ENCODE measurements at regions not wholly inside any gene's neighbourhood (a gene's known extent, or its start where the extent isn't known, plus 50 kb on each side); places are given as distances from the start of the nearest gene placed in this dataset.

DNA sequence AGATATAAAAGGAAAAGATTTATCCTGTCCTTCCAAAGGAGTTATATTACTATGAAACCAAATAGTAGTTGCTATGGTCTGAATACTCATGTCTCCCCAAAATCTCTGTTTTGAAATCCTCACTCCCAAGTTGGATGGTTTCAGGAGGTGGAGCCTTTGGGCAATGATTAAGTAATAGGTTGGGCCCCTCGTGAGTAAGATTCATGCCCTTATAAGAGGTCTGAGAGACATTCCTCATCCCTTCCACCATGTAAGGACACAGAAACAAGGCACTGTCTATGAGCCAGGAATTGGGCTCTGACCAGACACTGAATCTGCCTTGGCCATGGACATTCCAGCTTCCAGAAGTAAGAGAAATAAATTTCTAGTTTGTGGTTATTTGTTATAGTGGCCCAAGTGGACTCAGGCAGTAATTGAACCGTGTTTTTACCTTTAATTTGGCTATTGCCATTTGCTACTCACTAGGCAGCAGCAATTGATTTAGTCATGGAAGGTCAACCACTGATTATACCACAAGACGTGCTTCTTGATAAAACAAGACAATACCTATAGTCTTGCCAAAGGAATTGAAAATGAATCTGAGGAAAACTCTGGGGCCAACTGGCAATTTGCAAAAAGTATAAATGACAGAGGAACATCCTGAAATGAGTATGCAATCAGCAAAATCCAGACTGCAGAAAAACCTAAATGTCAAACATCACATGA lies 717.4 kb upstream of the SPRY2 start:
- Histone ChIP-seq H3K9ac (ENCODE audit: low read depth, low read length) (no peak overlapping the region), H3K18ac (ENCODE audit: low read depth, low read length) (no peak overlapping the region), H2BK5ac (ENCODE audit: low read depth, low read length, poor library complexity, severe bottlenecking) (no peak overlapping the region), H3K9me3 (ENCODE audit: control insufficient read depth, insufficient read depth, low read length) (no peaks in the 10 kb centered on the region; the same call in 1 of the 2 replicates), H3K27me3 (ENCODE audit: control insufficient read depth, insufficient read depth, low read length) (no peaks in the 10 kb centered on the region), H4K91ac (ENCODE audit: insufficient read depth, low read depth, low read length) (no peak overlapping the region), H3K56ac (ENCODE audit: extremely low read depth, insufficient read depth, low read length) (no peak overlapping the region), H2BK15ac (ENCODE audit: low read depth, low read length) (no peak overlapping the region), H3K23ac (ENCODE audit: low read depth, low read length) (no peak overlapping the region), H3K4me1 (ENCODE audit: control insufficient read depth, insufficient read depth, low read length) (no peaks in the 10 kb centered on the region), H2BK120ac (ENCODE audit: low read depth, low read length) (no peak overlapping the region), H3K4ac (ENCODE audit: low read depth, low read length) (no peak overlapping the region), H4K8ac (ENCODE audit: low read depth in 2 of 2, low read length in 2 of 2) (no peak overlapping the region), H3K14ac (replicated peaks; ENCODE audit: low read depth, low read length) (no peak overlapping the region), H2AFZ (replicated peaks; ENCODE audit: low read length, poor library complexity) (no peak overlapping the region), H3K27ac (ENCODE audit: insufficient read depth, low read length) (no peak overlapping the region), H3K79me1 (ENCODE audit: low read depth in 1 of 2, low read length in 2 of 2) (no peaks in the 10 kb centered on the region), H2AK9ac (replicated peaks; ENCODE audit: low read depth, low read length, poor library complexity) (no peak overlapping the region), H4K5ac (ENCODE audit: low read depth, low read length) (no peak overlapping the region), H3K36me3 (ENCODE audit: control insufficient read depth, insufficient read depth, low read length) (no peaks in the 10 kb centered on the region), H4K20me1 (ENCODE audit: insufficient read depth, low read length) (no peaks in the 10 kb centered on the region), H2AK5ac (ENCODE audit: low read depth, low read length) (no peak overlapping the region), H3K4me3 (ENCODE audit: insufficient read depth, low read depth, low read length) (no peak overlapping the region), H3K9me1 (ENCODE audit: insufficient read depth, low read length) (no peaks in the 10 kb centered on the region), H2BK20ac (ENCODE audit: low read depth, low read length) (no peak overlapping the region), H3K4me2 (ENCODE audit: low read depth, low read length) (no peak overlapping the region)
- in situ Hi-C loops (cut with MboI; ENCODE audit: low sequenced_read_pairs) (no loop called here), intact Hi-C loops (cut with micrococcal nuclease) (no loop called here), dilution Hi-C loops (cut with HindIII; ENCODE audit: low sequenced_read_pairs, unreplicated experiment) (no loop called here)
- TF ChIP-seq BHLHE40 (IDR thresholded peaks at IDR 0.05; ENCODE audit: low read depth, low read length) = no peak
- CTCF ChIA-PET = no interaction called here
- POLR2A ChIA-PET (ENCODE audit: unreplicated experiment) = no interaction called here
- no CpG with 5 or more reads among the region's 3 CpGs for WGBS, 2 experiments (ENCODE audit: extremely low coverage in 2 of 2, insufficient read length in 1 of 2)
- BruUV-seq (replicated peaks) = no TSS peak
- ATAC-seq (ENCODE audit: low read depth) (no peak), DNase-seq (no peak)

Measured in IMR-90 (cell line).